NCI-H774 (cell line): ENCODE measurements at regions not wholly inside any gene's neighbourhood (a gene's known extent, or its start where the extent isn't known, plus 50 kb on each side); places are given as distances from the start of the nearest gene placed in this dataset.
"Not testable (repeated sequence)": the region's sequence is repeated elsewhere in the genome, so short reads cannot be mapped to it uniquely, and the experiment has no call there.

ENCODE experiments used
- DNase-seq: peaks from one replicate; lab custom pipeline; 2025; lab: John Stamatoyannopoulos, UW

GRCh38 chr4:135050086-135050717 lies 848.6 kb upstream of the PABPC4L start:
- DNase-seq = no peak

GRCh38 chr4:135032670-135033069 lies 831.1 kb upstream of the PABPC4L start:
- no peak for DNase-seq

DNA sequence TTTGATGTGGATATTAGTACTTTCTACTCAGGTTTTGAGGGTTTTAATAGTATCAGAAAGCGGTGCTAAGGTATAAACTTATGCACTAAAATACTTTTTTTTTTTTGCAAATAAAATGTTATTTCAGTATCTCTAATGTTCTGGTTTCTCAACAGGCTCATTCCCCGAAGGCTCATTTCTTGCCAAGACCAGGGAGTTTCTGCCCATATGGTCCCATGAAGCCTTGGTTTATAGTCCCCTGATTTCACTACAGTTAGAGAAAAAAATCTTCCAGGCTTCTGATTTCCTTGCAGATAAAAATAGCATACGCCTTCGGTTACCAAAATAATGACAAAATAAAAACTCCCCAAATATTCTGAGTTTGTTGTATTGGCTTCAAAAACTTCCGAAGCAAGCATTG lies 814.2 kb upstream of the PABPC4L start:
- DNase-seq = no peak

DNA sequence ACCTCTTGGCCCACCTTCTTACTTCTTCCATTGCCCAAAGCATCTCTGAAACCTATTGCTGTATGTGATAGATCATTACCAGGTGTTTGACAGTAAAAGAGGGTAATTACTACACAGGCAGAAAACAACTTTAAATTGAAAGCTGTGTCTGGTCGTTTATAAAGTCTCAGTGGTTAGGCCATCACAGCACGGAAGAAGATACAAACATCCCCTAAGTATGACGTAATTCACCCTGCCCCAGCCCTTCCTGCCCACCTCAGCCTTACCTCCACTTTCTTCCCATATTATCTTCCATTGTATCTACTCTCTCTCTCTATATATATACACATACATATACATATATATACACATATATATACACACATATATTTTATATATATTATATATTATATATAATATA lies 805.8 kb upstream of the PABPC4L start:
- DNase-seq = no peak

- DNase-seq = no peak
Measured at GRCh38 chr4:134999169-134999568, 797.6 kb upstream of the PABPC4L start.

- DNase-seq = no peak
Measured at GRCh38 chr4:134961963-134962362, 760.4 kb upstream of the PABPC4L start.

DNA sequence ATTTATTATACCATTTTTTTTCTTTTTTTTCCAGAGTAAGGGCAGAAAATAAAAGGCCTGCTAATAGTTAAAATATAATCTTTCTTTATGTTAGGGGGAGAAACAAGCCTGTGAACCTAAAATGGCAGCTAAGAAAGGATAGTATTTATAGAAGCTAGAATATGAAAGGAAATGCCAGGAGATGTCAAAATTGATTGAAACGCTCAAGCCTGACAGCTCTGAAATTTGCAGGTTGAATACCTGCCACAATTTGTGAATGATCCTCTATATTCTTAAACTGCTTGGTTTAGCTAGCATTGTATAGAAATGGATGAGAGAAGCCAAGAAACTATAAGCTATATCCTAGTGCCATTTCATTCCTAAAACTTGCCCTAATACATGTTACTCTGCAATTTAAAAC lies 757.3 kb upstream of the PABPC4L start:
- DNase-seq = no peak

DNA sequence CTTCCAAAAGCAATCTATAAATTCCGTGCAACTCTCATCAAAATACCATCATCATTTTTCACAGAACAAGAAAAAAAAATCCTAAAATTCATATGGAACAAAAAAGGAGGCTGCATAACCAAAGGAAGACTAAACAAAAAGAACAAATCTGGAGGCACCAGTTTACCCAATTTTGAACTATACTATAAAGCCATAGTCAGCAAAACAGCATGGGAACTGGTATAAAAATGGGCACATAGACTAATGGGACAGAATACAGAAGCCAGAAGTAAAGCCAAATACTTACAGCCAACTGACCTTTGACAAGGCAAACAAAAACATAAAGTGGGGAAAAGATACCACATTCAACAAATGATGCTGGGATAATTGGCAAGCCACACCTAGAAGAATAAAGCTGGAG lies 753.5 kb upstream of the PABPC4L start:
- no peak for DNase-seq

DNA sequence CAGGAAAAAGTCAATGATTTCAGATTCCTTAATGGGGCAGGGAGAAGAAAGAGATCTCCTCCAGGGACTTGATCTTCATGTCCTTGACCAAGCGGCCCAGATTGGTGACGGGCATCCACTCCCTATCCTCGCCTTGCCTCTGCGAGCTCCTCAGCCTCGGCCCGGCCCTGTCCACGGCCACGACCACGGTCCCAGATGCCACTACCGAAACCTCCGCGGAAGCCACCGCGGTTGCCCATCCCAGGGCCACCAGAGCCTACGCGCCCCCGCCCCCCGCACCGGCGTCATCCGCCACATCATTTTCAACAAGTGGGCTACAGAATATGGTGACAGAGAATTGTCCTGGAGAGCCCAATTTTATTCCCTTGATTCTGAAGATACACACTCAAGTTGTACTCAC lies 751.2 kb upstream of the PABPC4L start:
- DNase-seq = no peak

DNA sequence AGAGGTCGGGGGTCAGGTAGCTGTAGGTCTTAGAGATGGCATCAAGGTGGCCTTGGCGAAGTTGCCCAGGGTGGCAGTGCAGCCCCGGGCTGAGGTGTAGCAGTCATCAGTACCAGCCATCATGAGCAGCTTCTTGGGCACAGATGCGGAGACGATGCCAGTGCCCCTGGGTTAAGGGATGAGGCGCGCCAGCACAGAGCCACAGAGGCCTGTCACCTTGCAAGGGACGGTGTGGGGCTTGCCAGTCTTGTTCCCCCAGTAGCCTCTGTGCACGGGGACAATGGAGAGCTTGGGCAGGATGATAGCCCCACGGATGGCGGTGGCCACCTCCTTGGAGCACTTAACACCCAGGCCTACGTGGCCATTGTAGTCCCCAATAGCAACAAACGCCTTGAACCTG lies 750.7 kb upstream of the PABPC4L start:
- DNase-seq = no peak

- no peak for DNase-seq
Measured at GRCh38 chr4:134948110-134948642, 746.6 kb upstream of the PABPC4L start.

DNA sequence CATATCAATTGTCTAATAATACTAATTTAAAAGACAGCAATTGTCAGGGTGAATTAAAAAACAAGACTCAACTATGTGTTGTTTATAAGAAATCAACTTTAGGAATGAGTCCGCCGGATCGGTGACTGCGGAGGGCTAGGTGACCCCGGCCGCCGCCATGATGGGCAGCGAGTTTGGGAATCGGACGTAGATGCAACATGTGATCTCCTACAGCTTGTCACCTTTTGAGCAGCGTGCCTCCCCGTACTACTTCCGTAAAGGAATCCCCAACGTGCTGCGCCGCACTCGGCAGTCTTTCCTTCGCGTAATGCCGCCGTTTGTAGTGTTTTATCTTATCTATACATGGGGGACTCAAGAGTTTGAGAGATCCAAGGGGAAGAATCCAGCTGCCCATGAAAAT lies 742.5 kb upstream of the PABPC4L start:
- no peak for DNase-seq

GRCh38 chr4:134936014-134936413 lies 734.4 kb upstream of the PABPC4L start:
- no peak for DNase-seq

GRCh38 chr4:134935320-134935719 lies 733.7 kb upstream of the PABPC4L start:
- no peak for DNase-seq

- DNase-seq = no peak
Measured at GRCh38 chr4:134934036-134934808, 732.6 kb upstream of the PABPC4L start.

GRCh38 chr4:134915355-134915754 lies 713.8 kb upstream of the PABPC4L start:
- no peak for DNase-seq

GRCh38 chr4:134914250-134914649 lies 712.7 kb upstream of the PABPC4L start:
- DNase-seq = not testable (repeated sequence)

DNA sequence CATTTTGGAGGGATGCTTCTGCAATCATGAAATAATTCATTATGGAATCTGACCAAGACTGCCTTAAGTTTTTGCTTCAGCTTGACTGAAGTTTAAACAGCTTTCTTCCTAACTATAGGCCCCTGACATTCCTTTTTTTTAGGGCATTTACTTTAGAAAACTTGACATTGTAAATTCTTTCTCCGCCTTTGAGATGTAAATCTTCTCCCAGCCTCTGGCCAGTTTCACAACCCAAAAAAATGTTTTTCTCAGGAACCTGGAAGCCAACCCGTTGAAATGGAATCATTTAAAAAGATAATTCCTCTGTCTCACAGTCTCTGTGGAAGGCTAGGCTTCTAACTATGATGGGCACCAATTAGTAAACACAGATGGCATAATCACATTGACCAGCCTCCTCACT lies 710.4 kb upstream of the PABPC4L start:
- DNase-seq = no peak

DNA sequence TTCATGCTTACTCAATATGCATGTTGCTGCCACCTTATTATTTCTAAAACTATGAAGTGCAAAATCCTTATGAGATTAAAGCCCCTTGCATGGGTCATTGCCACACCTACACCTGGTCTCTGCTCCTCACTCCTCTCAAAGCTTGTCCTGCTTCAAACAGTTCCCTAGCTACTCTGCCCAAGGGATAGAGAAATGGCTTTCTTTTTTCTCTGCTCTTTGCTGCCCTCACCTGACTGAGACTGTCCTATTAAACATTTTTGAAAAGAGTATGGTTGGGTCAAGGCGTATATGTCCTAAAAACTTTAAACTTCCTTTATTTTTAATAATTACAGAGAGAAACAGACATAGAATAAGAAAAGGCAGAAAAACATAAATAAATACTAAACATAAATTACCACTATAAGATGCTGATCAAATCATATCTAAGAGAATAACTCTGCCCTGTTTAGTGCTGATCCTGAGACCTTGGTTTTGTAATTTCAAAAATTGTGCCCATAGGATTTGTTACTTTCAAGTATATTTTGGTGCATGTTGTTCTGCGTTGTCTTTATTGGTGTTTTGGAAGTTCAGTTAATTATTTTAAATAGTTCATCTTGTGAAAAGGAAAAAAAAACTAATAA lies 704.9 kb upstream of the PABPC4L start:
- no peak for DNase-seq

DNA sequence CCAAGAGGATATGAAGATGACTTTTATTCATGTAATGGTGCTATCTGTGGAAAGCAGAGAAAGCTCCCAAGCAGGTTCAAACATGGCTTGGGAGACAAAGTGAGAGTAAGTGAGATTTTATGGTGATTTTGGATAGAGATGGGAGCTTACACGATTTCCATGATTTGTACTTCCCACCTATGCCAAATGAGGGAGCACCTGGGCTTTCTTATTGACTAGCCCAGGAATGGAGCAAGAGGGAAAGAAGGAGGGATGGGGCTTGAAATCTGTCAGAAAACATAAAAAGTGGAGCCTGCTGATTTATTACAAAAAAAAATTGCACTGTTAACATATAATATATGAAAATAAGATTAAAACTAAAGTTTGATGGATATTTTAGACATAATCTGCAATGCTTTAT lies 703.5 kb upstream of the PABPC4L start:
- DNase-seq = no peak

GRCh38 chr4:134888156-134888555 lies 686.6 kb upstream of the PABPC4L start:
- DNase-seq = no peak

DNA sequence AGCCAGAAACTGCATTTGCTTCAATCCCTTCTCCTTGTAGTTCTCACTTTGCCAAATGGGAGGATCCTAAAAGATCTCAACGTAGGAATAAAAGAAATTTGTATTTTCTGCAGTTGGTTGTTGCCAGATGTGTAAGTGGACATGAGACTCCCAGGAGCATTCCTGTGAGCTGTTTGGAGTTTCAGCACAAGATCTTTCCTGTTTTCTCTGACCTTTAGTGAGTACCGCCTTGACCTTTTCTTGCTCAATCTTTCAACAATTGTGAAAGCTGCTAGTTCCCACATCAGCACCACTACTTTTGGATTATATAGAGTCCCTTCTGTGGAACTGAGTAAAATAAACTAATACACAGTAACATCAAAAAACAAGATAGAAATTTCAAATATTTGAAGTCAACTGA lies 683.8 kb upstream of the PABPC4L start:
- DNase-seq = no peak

- no peak for DNase-seq
Measured at GRCh38 chr4:134883831-134884449, 682.4 kb upstream of the PABPC4L start.
